Right ventricle myocardium superior (tissue), 1 donor: ENCODE measurements at regions not wholly inside any gene's neighbourhood (a gene's known extent, or its start where the extent isn't known, plus 50 kb on each side); places are given as distances from the start of the nearest gene placed in this dataset.
"Not testable (repeated sequence)": the region's sequence is repeated elsewhere in the genome, so short reads cannot be mapped to it uniquely, and the experiment has no call there.

Source experiments
- ATAC-seq: fragments of 200-7000 bp; cut with Tn5 transposase; one replicate; pipeline ENCODE4 v1.9.1; 2020; ENCODE audit warnings: mild to moderate bottlenecking; ENCODE audit not compliant: poor library complexity
- DNase-seq: peaks from one replicate; pipeline ENCODE4 v3.0.0-alpha.2; 2020
- intact Hi-C: fragments of 100-400 bp; cut with DNase I; formaldehyde crosslinking; loops from one replicate; pipeline ENCODE4 v1.11.2; 2022
- donor health status: DM: no; HTN: yes; CAD: no; lungs with severe emphysema.

DNA sequence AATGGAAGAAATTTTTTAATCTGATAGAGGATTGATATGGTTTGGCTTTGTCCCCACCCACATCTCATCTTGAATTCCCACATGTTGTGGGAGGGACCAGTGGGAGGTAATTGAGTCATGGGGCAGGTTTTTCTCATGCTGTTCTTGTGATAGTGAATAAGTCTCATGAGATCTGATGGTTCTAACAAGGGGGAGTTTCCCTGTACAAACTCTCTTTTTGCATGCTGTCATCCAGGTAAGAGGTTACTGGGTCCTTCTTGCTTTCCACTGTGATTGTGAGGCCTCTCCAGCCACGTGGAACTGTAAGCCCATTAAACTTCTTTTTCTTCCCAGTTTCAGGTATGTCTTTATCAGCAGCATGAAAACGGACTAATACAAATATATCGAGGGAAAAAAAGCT is 132.5 kb downstream of the DSEL start:
- ATAC-seq, intact Hi-C loops, DNase-seq: not testable (repeated sequence)

DNA sequence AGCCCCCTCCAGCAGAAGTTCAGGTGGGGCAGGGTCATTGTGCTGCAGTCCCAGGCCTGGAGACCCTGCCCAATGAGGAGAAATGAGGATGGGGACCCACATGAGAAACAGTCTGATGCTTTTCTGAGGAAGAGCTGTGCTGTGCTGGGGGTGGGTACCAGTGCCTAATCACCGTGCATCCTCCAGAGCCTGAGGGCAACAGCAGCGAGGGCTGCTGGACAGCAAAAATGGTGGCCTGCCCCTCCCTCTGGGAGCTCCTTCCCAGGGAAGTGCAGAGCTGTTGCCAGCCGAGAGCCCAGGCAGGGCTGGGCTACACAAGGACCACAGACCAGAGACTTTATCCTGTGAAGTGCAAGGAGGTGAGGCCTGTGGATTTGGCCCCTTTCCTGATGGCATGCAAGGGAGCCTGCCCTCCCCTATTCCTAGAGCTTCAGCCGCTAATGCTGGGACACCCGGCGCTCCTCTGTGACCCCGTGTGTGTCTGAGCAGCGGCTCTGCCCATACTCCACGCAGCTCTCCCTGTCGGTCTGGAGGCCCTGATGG is 134.8 kb downstream of the DSEL start:
- no peak for DNase-seq
- intact Hi-C loops = no loop called here

DNA sequence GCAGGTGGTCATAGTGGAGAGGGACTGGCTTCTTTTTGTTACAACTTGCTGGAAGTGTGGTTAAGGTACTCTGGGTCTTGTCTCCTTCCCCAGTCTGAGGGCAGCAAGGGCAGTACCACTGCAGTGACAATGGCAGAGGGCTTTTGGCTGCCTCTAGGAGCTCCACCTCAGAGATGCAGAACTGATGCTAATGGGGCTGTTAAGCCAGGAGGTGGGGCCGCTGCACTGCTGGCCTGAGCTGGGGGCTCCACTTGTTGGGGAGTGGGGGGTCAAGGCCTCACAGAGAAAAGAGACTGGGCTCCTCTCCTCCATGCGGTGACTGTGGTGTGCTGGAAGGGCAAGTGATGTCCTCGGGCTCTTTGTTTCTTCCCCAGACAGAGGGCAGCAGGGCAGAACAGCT is 135.7 kb downstream of the DSEL start:
- ATAC-seq = no peak
- no peak for DNase-seq
- intact Hi-C loops = no loop called here

More for the DNA sequence above, 134.8 kb downstream of the DSEL start:
- no peak for ATAC-seq

DNA sequence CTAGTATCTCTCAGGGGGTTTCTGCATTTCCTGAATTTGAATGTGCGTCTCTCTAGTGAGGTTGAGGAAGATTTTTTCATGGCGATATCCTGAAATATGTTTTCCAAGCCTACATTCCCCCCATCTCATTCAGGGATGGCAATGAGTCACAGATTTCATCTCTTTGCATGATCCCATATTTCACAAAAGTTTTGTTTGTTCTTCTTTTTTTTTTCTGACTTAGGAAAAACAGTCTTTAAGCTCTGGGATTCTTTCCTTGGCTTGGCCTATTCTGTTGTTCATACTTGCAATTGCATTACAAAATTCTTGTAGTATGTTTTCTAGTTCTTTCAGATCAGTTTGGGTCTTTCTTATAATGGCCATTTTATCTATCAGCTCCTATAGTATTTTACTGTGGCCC is 136.5 kb downstream of the DSEL start:
- ATAC-seq = no peak
- no peak for DNase-seq
- intact Hi-C loops = no loop called here

DNA sequence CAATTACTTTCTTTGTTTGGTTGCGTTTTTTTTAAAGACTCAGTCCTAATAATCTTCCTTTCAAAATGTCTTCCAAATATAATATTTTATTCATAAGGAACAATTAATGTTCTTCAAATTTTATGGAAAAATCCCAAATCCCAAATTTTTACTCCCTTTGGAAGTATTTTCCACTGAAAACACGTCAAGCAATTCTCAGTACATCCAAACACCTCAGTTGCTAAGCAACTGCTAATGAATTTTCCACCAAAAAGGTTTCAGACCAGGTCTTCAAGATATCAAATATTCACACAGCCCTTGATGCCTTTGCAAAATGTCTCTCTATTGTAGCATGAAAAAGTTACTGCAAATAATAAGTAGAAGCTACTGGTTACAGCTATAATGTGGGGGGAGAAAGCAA is 140.1 kb downstream of the DSEL start:
- DNase-seq (no peak), ATAC-seq (no peak)
- intact Hi-C loops = no loop called here

DNA sequence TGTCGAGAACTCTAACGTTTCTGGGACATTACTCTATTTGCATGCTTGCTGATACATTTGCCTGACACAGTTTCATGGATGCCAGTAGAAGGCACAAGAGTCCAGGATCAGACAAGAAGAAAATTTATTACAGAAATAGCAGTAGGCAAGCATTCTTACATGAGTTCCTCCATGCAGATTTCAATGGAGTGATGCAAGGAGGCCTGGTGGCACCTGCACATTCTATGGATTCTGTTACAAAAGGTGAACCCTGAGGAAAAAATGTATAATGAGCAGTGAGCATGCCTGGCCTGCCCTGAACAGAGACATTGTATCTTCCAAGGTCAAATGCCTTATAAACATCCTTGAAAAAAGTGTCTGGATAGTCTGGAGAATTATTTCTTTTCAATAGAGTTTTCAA is 142.9 kb downstream of the DSEL start:
- intact Hi-C loops = no loop called here
- ATAC-seq (no peak), DNase-seq (no peak)

DNA sequence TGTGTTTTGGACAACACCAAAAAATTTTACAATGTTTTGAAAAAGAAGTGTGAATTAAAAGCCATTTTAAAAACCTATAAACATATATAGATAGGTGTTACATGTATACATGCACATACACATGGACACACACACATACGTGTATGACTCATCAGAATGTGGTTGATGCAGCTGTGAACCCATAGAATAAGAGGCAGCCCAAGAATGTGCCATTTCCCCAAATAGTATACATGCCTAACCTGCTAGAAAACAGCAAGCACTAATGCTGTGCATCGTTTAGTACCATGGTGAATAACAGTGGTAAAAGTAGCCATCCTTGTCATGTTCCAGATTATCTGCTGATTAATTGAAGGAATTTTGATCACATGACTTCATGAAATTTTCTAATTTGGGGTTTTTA is 149.0 kb downstream of the DSEL start:
- no peak for DNase-seq
- intact Hi-C loops = no loop called here
- no peak for ATAC-seq

DNA sequence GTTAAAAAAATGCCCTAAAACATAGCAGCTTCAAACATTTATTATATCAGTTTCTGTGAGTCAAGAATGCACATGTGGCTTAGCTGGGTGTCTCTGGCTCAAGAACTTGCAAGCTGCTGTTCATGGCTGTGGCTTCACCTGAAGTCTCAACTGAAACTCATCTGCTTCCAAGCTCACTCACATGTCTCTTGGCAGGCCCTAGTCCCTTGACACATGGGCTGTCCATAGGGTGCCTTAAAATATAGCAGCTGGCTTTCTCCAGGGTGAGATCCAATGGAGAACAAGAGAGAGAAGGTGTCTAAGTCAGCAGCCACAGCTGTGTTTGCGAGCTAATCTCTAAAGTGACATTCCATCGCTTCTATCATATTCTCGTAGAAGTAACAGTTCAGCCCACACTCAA is 152.8 kb downstream of the DSEL start:
- intact Hi-C loops = no loop called here
- DNase-seq (no peak), ATAC-seq (no peak)

DNA sequence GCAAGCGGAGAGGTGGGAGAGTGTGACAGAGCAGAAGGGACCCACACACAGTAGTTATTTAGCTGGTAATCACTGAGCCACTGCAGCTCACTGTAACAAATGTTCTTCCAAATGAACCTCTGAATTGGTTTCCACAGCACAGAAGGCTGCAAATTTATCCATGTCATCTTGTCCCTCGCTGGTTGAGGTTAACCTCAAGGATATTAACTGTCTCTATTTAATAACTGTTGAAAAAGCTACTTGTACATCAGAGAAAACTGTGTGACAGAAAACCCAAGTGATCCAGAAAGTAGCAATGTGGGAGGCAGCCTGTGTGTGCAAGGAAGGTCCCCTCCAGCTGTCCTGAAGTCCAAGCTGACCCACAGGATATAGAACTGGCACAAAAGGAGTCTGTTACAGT is 153.6 kb downstream of the DSEL start:
- DNase-seq (no peak), ATAC-seq (no peak)
- intact Hi-C loops = no loop called here

DNA sequence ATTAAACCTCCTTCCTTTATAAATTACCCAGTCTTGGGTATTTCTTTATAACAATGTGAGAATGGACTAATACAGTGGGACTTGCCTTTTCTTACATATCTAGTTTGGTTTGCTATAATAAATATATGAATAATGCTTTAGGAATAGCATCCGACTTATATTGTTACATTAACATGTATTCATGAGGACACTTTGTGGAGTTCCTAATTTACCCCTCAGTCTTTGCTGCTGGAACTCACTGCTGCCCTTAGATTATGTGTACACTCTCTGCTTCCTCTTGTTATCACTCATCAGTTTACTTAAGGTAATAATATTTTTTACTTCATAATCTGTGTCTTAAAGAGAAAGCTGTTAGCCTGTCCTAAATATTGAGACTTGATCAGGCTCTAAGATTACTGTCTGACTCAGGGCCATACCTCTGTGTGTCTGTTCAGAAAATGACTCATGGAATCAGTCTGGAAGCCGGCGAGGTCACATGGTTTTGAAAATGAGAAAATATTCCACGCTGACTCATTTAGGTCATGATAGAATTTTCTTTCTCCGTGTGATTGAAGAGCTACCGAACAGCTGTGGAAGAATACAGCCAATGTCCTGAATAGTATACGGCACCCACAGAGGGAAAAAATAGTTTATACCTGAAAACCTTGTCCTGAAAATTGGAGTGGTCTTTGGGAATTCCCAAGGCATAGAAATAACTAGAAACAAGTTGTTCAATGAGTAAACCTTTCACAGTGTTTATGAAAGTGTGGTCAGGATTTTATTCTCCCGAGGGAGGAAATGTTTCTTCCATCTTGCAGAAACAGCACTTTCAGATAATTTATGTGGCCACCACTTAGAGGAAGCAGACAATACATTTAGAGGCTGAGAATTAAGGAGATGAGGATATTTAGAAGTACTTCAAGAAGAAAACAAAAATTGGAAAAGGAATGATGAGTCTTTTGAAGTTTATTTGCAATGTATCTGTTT is 156.4 kb downstream of the DSEL start:
- peak; percentile 95 for ATAC-seq

DNA sequence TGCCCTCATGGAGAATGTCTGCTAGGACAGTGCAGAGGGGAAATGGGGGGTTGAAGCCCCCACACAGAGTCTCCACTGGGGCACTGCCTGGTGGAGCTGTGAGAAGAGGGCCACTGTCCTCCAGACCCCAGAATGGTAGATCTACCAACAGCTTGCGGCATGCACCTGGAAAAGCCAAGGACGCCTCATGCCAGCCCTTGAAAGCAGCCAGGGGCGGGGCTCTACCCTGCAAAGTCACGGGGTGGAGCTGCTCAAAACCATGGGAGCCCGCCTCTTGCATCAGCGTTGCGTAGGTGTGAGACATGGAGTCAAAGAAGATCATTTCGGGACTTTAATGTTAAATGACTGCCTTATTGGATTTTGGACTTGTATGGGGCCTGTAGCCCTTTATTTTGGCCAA is 157.6 kb downstream of the DSEL start:
- ATAC-seq (no peak), DNase-seq (no peak)
- intact Hi-C loops = no loop called here

More for the DNA sequence above, 156.4 kb downstream of the DSEL start:
- intact Hi-C loops = no loop called here
- no peak for DNase-seq

DNA sequence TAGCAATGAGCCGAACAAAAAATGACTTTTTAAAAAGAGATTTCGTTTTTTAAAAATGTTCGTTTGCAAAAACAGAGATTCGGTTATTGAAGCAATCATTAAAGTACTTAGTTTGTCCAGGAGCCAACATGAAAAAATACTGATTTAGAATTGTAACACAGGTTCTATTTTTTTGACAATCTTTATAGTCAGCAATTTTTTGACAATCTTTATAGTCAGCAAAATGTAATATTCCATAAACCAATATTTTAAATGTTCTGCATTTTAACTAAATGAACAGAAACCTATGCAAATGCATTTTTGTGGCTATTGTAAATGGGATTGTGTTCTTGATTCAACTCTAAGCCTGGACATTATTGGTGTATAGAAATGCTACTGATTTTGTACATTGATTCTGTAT is 161.8 kb downstream of the DSEL start:
- intact Hi-C loops = no loop called here
- ATAC-seq (no peak), DNase-seq (no peak)

DNA sequence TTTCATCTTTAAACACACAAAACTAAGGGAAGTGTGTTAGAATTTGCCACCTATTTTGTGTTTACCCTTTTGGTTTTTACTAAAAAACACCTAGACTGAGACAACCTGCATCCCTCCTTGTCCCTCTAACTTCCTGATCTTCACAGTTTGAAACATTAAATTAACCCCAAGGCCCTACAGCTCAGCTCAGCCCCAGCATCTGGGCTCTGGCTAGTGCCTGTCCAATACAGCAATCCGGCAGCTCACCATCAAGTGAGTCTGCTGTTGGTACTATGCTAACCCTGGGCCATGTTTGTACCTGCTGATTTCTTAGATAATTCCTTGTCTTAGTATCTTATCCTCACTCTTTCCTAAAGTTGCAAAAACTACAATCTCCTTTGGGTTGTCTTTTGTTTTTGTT is 162.4 kb downstream of the DSEL start:
- ATAC-seq (no peak), DNase-seq (no peak)
- intact Hi-C loops = no loop called here

DNA sequence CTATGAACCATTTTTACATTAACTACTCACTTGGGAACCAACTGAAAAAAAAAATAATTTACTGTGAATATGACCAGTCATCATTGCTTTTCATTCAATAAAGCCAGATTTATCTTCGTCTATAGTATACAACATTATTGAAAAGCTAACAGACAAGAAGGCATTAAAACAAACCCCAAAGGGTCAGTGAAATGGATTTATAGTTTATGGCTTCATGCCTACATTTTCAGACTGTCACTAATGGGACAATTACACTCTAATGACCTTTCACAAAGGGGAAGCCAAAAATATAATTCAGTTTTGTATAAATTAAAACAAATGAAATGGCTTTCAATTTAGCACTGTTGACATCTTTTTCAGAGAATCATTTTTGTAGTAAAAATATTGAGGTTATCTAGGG is 169.1 kb downstream of the DSEL start:
- intact Hi-C loops = no loop called here
- DNase-seq (no peak), ATAC-seq (no peak)

DNA sequence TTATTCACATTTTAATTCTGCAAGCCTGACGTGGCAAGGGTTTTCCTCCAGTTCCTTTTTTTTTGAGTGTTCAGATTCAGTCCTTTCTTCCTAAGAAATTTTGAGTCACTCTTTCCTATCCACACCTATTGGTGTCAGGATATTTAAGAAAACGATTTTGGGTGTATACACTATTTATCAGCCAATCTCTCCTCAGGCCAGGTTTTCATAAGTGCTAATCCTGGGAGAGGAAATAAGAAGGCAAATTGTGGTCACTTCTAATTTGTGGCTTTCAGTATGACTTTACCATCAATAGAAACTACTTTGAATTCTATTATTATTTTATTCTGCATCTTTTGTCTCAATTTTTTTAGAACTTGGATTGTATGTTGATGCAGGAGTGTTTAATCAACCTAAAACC is 174.4 kb downstream of the DSEL start:
- no peak for DNase-seq
- ATAC-seq = no peak
- intact Hi-C loops = no loop called here

DNA sequence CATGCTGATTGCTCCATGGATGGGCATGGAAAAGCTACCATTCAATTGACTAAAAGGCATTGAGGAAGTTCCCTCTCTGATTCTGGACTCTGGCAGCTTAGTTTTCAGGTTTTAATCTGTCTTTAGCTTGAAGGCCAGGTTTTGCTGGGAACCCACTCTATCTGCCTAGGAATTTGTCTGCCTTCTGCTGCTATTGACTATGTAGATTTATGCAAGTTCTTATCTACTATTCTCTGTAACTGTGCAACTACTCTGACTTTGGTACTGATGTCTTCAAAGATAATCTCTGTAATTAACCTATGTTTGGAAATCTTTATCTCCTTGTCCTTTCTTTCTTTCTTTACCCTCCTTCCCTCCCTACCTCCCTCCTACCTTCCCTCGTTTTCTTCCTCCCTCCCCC is 178.8 kb downstream of the DSEL start:
- no peak for ATAC-seq
- no peak for DNase-seq
- intact Hi-C loops = no loop called here

DNA sequence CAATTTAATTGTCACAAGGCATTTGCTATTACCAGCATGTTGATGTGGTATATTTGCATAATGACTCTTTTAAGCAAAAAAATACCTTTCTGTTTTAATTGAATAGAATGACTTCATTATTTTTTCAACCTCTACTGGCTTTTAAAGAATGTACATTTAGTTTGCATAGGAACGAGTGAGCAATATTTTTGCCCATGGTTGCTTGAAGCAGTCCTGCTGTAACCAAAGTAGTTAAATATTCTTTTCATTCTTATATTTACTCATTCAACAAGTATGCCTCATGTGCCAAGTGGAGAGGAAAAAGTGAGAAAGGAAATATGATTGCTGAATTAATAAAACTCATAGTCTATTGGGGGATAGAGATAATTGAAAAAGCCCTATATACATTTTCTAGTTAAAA is 184.7 kb downstream of the DSEL start:
- ATAC-seq (no peak), DNase-seq (no peak)
- intact Hi-C loops = no loop called here

DNA sequence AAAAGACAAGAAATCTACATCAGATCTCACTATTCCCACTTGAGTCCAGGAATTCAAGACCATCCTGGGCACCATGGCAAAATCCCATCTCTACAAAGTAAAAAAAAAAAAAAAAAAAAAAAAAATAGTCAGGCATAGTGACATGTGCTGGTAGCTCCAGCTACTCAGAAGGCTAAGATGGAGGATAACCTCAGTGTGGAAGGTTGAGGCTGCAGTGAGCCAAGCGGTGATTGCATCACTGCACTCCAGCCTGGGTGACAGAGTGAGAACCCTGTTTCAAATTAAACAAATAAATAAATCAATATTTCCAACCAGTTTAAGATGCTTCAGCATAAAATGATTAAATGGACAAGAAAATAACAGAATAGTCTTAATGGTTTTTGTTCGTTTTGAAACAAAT is 197.4 kb downstream of the DSEL start:
- DNase-seq = no peak
- intact Hi-C loops = no loop called here
- no peak for ATAC-seq

DNA sequence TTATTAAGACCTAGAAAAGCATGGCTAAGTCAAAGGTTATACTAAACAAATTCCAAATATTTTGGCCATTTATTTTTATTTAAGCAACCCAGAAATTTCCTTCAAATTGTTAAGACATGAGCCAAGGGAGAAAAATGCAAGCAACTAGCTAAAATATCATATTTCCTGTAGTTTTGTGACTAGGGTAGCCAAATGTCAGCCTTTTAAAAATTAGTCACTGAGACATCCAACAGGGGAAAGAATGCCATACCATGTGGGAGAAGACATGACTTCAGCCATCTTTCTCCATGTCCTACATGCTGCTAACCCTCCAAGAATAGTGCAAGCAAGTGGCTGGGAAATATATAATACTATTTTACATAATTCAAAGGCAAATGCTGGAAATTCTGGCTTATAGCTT is 197.9 kb downstream of the DSEL start:
- intact Hi-C loops = no loop called here
- ATAC-seq (no peak), DNase-seq (no peak)

DNA sequence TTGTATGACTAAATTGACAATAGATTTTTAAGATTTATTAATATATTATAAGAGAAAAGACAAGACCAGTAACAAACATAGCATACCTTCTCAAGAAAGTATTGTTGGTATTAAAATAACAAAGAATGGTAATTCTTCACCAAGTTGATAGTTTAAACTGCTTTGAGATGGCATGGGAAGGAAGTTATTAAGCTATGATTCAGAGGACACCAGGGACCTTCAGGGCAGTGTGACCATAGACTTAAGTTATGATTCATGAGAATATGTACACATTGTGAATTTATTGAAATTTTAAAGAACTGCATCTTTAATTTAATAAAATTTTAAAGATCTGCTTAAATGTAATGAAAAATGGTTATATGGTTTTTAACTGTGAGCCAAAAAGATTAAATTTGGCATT is 205.7 kb downstream of the DSEL start:
- ATAC-seq = no peak
- intact Hi-C loops = no loop called here
- no peak for DNase-seq

DNA sequence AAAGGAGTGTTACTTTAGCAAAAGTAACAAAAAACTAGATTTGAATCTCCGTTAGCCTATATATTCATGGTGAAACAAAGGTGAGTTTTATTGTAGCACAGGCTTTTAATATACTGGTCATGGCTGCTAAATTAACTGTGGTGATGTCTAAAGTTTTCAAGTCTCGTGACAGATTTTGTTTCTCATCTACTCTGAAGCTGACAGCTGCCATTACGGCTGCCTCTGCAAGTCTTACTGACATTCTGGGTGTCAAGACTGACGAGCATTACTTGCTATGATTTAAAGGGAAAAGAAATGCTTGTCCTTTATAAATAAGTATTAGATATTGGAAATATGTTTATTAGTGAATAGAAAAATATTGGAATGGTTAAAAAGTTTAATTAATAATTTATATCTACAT is 207.7 kb downstream of the DSEL start:
- ATAC-seq (no peak), DNase-seq (no peak)
- intact Hi-C loops = no loop called here
